SKM-1 treated with dmso at 0.1 percent for 144 hours (cell line): ENCODE measurements at regions not wholly inside any gene's neighbourhood (a gene's known extent, or its start where the extent isn't known, plus 50 kb on each side); places are given as distances from the start of the nearest gene placed in this dataset.

ENCODE experiments used
- DNase-seq: peaks from one replicate; lab custom pipeline; 2025; ENCODE audit not compliant: unreplicated experiment; lab: John Stamatoyannopoulos, UW

DNA sequence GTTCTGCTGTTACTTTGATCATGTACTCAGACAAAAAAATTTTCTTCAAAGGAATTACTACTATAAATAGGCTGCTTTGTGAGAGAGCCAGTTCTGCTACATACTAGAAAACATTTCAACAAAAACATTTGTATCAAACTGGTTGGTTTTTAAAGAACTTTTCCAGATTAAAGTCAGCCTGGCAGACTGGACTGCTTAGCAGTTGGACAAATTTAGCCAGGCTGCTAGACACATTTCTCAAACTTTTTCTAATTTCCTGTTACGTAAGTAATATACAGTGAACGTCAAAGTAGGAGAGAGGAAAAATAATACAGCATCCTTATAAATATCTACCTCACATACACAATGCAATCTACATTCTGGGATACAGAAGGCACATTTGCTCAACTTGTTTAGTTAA, 109.5 kb downstream of the SP3 start:
- no peak for DNase-seq
